Superior temporal gyrus (tissue), 1 donor: ENCODE measurements at regions not wholly inside any gene's neighbourhood (a gene's known extent, or its start where the extent isn't known, plus 50 kb on each side); places are given as distances from the start of the nearest gene placed in this dataset.
"Not testable (repeated sequence)": the region's sequence is repeated elsewhere in the genome, so short reads cannot be mapped to it uniquely, and the experiment has no call there.

ENCODE experiments used
- DNase-seq: peaks from one replicate; pipeline ENCODE4 v3.0.0-alpha.2; 2016; ENCODE audit errors: extremely low spot score

- not testable (repeated sequence) for DNase-seq
These were observed 267.2 kb downstream of the MEF2C start for GRCh38 chr5:88615767-88616166.

GRCh38 chr5:88613051-88613450, 269.9 kb downstream of the MEF2C start:
- no peak for DNase-seq

- no peak for DNase-seq
These were observed 272.4 kb downstream of the MEF2C start for GRCh38 chr5:88610586-88610985.

- DNase-seq = no peak
These were observed 275.5 kb downstream of the MEF2C start for GRCh38 chr5:88607492-88607891.

- no peak for DNase-seq
These were observed 276.4 kb downstream of the MEF2C start for GRCh38 chr5:88606626-88607025.

- no peak for DNase-seq
These were observed 276.8 kb downstream of the MEF2C start for GRCh38 chr5:88606173-88606572.

- DNase-seq = no peak
These were observed 280.4 kb downstream of the MEF2C start for GRCh38 chr5:88602584-88602983.

- DNase-seq = no peak
These were observed 288.5 kb downstream of the MEF2C start for GRCh38 chr5:88594441-88594840.

GRCh38 chr5:88588609-88589008, 294.4 kb downstream of the MEF2C start:
- no peak for DNase-seq

GRCh38 chr5:88583471-88583870, 299.5 kb downstream of the MEF2C start:
- no peak for DNase-seq

- no peak for DNase-seq
These were observed 289.7 kb upstream of the TMEM161B start for GRCh38 chr5:88558366-88558765.

- no peak for DNase-seq
These were observed 289.2 kb upstream of the TMEM161B start for GRCh38 chr5:88557881-88558280.

- no peak for DNase-seq
These were observed 288.5 kb upstream of the TMEM161B start for GRCh38 chr5:88557131-88557530.

GRCh38 chr5:88556406-88556805, 287.8 kb upstream of the TMEM161B start:
- no peak for DNase-seq

GRCh38 chr5:88555674-88556073, 287.0 kb upstream of the TMEM161B start:
- no peak for DNase-seq

GRCh38 chr5:88553986-88554385, 285.3 kb upstream of the TMEM161B start:
- no peak for DNase-seq

- DNase-seq = no peak
These were observed 284.7 kb upstream of the TMEM161B start for GRCh38 chr5:88553136-88553875.

GRCh38 chr5:88552426-88552825, 283.8 kb upstream of the TMEM161B start:
- no peak for DNase-seq

- peak; percentile 84 for DNase-seq
These were observed 283.2 kb upstream of the TMEM161B start for GRCh38 chr5:88551724-88552345.

- no peak for DNase-seq
These were observed 282.1 kb upstream of the TMEM161B start for GRCh38 chr5:88550736-88551135.

GRCh38 chr5:88548136-88548805, 279.6 kb upstream of the TMEM161B start:
- no peak for DNase-seq

- no peak for DNase-seq
These were observed 276.7 kb upstream of the TMEM161B start for GRCh38 chr5:88545338-88545737.

GRCh38 chr5:88544671-88545070, 276.0 kb upstream of the TMEM161B start:
- no peak for DNase-seq
